ENCODE measurements at regions not wholly inside any gene's neighbourhood (a gene's known extent, or its start where the extent isn't known, plus 50 kb on each side); places are given as distances from the start of the nearest gene placed in this dataset.

DNA sequence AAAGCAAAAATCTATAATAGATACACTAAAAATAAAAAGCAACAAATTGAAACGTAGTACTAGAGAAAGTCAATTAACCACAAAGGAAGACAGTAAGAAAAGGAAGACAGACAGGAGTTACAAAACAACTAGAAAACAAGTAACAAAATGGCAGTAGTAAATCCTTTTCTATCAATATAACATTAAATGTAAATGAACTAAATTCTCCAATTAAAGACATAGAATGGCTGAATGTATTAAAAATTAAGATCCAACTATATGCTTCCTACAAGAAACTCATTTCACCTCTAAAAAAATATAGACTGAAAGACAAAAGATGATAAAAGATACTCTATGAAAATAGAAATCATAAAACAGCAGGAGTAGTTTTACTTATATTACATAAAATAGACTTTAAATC, 79.1 kb downstream of the CTH start:
- Histone ChIP-seq H3K27me3 (no peaks in the 10 kb centered on the region), H3K4me1 (no peaks in the 10 kb centered on the region), H3K27ac (no peak overlapping the region), H3K36me3 (no peaks in the 10 kb centered on the region), H3K9me3 (no peaks in the 10 kb centered on the region), H3K4me3 (no peak overlapping the region)
- no peak for DNase-seq (ENCODE audit: low spot score in 2 of 2)
- 92% methylated on average over 1 of the region's 1 CpG for WGBS
- TF ChIP-seq POLR2AphosphoS5 (IDR thresholded peaks at IDR 0.05) (no peak), POLR2A (IDR thresholded peaks at IDR 0.05) (no peak), EP300 (IDR thresholded peaks at IDR 0.05) (no peak), CTCF (IDR thresholded peaks at IDR 0.05) (no peak)

DNA sequence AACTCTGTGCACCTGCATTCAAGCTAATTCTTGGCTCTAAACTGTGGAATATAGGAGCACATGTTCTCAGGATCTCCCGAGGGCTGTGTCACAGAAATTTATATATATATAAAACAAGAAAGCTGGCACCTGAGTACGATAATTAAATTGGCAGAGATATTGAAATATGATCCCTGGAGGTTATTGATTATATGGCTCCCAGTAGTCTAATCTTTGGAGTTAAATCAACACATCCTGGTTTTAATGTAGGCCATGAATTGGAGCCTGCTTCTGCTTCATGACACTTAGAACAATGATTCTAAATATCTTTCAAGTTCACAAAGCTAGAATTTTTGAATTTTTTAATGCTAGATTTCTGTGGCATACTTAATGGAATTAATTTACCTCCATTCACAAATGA, 84.3 kb downstream of the CTH start:
- H3K27ac ChIP-seq: no peak overlapping the region
- no peaks in the 10 kb centered on the region for H3K9me3 ChIP-seq
- no peak for DNase-seq (ENCODE audit: low spot score in 2 of 2)
- 47% methylated on average over 2 of the region's 2 CpGs for WGBS
- H3K36me3 ChIP-seq: no peaks in the 10 kb centered on the region
- H3K27me3 ChIP-seq: no peaks in the 10 kb centered on the region
- no peak overlapping the region for H3K4me3 ChIP-seq
- no peaks in the 10 kb centered on the region for H3K4me1 ChIP-seq
- TF ChIP-seq POLR2A (IDR thresholded peaks at IDR 0.05): no peak
- no peak for TF ChIP-seq EP300 (IDR thresholded peaks at IDR 0.05)
- TF ChIP-seq POLR2AphosphoS5 (IDR thresholded peaks at IDR 0.05): no peak
- TF ChIP-seq CTCF (IDR thresholded peaks at IDR 0.05): no peak

DNA sequence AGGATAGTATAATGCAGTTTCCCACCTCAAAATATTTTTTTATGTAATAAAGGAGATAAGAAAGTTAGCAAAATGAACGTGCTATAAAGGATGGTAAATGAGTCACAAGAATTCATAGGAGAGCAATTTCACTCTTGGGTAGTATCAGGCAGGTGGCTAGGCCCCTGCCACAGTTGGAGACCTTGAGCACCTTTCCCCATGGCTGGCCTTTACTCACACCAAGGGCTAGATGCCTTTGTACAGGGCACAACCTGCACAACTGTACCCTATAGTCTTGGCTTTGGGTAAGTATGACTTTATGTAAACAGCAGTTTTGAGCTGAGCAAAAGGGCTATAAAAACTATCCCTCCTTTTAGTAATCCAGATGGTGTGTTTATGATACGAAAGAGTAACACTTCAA, 85.1 kb downstream of the CTH start:
- DNase-seq (ENCODE audit: low spot score in 2 of 2): no peak
- 81% methylated on average over 2 of the region's 2 CpGs for WGBS
- Histone ChIP-seq H3K27me3 (no peaks in the 10 kb centered on the region), H3K9me3 (no peaks in the 10 kb centered on the region), H3K4me1 (no peaks in the 10 kb centered on the region), H3K4me3 (no peak overlapping the region), H3K27ac (no peak overlapping the region), H3K36me3 (no peaks in the 10 kb centered on the region)
- TF ChIP-seq POLR2A (IDR thresholded peaks at IDR 0.05) (no peak), EP300 (IDR thresholded peaks at IDR 0.05) (no peak), POLR2AphosphoS5 (IDR thresholded peaks at IDR 0.05) (no peak), CTCF (IDR thresholded peaks at IDR 0.05) (no peak)

DNA sequence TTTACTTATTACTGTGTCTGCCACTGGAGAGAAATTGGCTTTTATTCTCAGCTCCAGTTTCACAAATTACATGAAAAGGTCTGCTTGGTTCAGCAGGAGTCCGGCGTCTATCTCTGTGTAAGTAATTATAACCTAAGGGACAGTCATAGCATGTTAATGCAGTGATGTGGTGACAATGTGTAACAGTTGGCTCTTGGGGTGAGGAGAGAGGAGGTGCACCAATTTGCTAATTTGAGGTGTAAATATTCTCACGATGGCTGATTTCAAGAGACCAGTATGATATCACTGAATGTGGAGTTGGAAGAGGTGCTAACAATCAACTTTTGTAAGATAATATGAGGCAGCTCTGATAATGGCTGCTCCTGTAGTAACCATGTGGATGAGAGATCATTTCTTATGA, 86.1 kb downstream of the CTH start:
- Histone ChIP-seq H3K27ac (no peak overlapping the region), H3K27me3 (no peaks in the 10 kb centered on the region), H3K9me3 (no peaks in the 10 kb centered on the region), H3K4me1 (no peaks in the 10 kb centered on the region), H3K4me3 (no peak overlapping the region), H3K36me3 (no peaks in the 10 kb centered on the region)
- DNase-seq (ENCODE audit: low spot score in 2 of 2): no peak
- WGBS: 77% methylated on average over 3 of the region's 3 CpGs
- TF ChIP-seq EP300 (IDR thresholded peaks at IDR 0.05) (no peak), POLR2A (IDR thresholded peaks at IDR 0.05) (no peak), POLR2AphosphoS5 (IDR thresholded peaks at IDR 0.05) (no peak), CTCF (IDR thresholded peaks at IDR 0.05) (no peak)

DNA sequence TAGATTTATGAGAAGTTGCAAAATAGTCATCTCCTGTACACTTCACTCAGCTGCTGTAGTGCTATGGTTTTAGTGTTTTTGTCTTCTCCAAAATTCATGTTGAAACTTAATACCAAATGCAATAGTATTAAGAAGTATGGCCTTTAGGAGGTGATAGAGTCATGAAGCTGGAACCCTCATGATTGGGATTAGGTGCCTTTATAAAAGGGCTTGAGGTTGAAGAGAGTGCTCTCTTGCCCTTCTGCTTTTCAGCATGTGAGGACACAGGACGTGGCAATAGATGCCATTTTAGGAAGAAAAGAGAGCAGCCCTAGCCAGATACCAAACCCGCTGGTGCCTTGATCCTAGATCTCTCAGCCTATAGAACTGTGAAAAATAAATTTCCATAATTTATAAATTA, 87.6 kb downstream of the CTH start:
- H3K4me1 ChIP-seq: no peaks in the 10 kb centered on the region
- no peak overlapping the region for H3K4me3 ChIP-seq
- TF ChIP-seq EP300 (IDR thresholded peaks at IDR 0.05): no peak
- TF ChIP-seq CTCF (IDR thresholded peaks at IDR 0.05): no peak
- TF ChIP-seq POLR2AphosphoS5 (IDR thresholded peaks at IDR 0.05): no peak
- no peak for TF ChIP-seq POLR2A (IDR thresholded peaks at IDR 0.05)
- DNase-seq (ENCODE audit: low spot score in 2 of 2): no peak
- no peak overlapping the region for H3K27ac ChIP-seq
- no peaks in the 10 kb centered on the region for H3K9me3 ChIP-seq
- 35% methylated on average over 2 of the region's 2 CpGs for WGBS
- H3K27me3 ChIP-seq: no peaks in the 10 kb centered on the region
- no peaks in the 10 kb centered on the region for H3K36me3 ChIP-seq

Measured in suprapubic skin (tissue), 4 donors.